Tibial nerve (tissue), 4 donors: ENCODE measurements at regions not wholly inside any gene's neighbourhood (a gene's known extent, or its start where the extent isn't known, plus 50 kb on each side); places are given as distances from the start of the nearest gene placed in this dataset.

Experiments used
- EP300 ChIP-seq, 2 donors: sonication (generic); formaldehyde crosslinking; IDR thresholded peaks; one replicate each; pipeline ENCODE4 v1.6.1; 2017; ENCODE audit warnings: antibody characterized with exemption in 2 of 2, mild to moderate bottlenecking in 1 of 2
- POLR2A ChIP-seq, 2 donors: fragments of 450-650 bp; IDR thresholded peaks; one replicate each; pipeline ENCODE4 v1.6.1; 2017; ENCODE audit warnings: antibody characterized with exemption in 2 of 2, mild to moderate bottlenecking in 2 of 2, moderate library complexity in 2 of 2
- TF ChIP-seq, protein P1 (sequence below), 5 experiments: fragments of 200-600 bp in 3 of 5; fragments of 450-650 bp in 2 of 5; sonication (generic) in 3 of 5; IDR thresholded peaks; one replicate each; pipeline ENCODE4 v1.5.1; 2016 to 2019; ENCODE audit warnings: antibody characterized with exemption in 5 of 5, mild to moderate bottlenecking in 3 of 5, moderate library complexity in 2 of 5

DNA sequence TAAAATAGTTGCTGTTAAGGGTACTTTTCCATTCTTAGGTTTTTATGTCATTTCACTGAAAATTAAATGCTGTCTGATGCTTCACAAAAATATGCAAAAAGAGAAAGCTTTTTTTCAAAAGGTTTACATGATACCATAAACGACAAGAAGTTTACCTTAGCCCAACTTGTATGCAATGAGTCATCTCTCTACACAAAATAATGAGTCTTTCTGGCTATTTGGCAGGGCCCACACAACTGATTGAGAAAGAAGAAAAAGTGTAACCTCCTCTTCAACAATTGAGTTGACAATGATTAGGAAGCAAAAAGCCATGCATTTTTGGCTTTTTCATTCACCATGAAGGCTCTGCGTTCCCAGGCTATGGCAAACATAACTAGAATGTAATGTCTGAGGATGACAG, 165.4 kb upstream of the CPNE8 start:
- TF ChIP-seq POLR2A (IDR thresholded peaks at IDR 0.05) (no peak), EP300 (IDR thresholded peaks at IDR 0.05) (no peak)
- TF ChIP-seq, protein P1, sequence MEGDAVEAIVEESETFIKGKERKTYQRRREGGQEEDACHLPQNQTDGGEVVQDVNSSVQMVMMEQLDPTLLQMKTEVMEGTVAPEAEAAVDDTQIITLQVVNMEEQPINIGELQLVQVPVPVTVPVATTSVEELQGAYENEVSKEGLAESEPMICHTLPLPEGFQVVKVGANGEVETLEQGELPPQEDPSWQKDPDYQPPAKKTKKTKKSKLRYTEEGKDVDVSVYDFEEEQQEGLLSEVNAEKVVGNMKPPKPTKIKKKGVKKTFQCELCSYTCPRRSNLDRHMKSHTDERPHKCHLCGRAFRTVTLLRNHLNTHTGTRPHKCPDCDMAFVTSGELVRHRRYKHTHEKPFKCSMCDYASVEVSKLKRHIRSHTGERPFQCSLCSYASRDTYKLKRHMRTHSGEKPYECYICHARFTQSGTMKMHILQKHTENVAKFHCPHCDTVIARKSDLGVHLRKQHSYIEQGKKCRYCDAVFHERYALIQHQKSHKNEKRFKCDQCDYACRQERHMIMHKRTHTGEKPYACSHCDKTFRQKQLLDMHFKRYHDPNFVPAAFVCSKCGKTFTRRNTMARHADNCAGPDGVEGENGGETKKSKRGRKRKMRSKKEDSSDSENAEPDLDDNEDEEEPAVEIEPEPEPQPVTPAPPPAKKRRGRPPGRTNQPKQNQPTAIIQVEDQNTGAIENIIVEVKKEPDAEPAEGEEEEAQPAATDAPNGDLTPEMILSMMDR (IDR thresholded peaks at IDR 0.05) = no peak
